Stomach (tissue), 8 donors: ENCODE measurements at regions not wholly inside any gene's neighbourhood (a gene's known extent, or its start where the extent isn't known, plus 50 kb on each side); places are given as distances from the start of the nearest gene placed in this dataset.

Source experiments
- DNase-seq, 2 donors: peaks; one replicate each; pipeline versions ENCODE4 v3.0.0 to v3.0.0-alpha.2; 2013 to 2019
- H3K27ac ChIP-seq, 5 donors: fragments of 200-600 bp in 4 of 5; sonication (generic) in 4 of 5; one replicate each; pipeline ENCODE4 v1.5.1; 2013 to 2019; ENCODE audit warnings: mild to moderate bottlenecking in 1 of 5, moderate library complexity in 1 of 5
- H3K27me3 ChIP-seq, 3 donors: fragments of 200-600 bp; sonication (generic); one replicate each; pipeline ENCODE4 v1.5.1; 2017 to 2019; ENCODE audit warnings: mixed run types in 1 of 3
- H3K36me3 ChIP-seq, 4 donors: fragments of 200-600 bp; sonication (generic); 1 replicate in 3 of 4; 2 replicates in 1 of 4; pipeline ENCODE4 v1.5.1; 2016 to 2019
- H3K4me1 ChIP-seq, 4 donors: fragments of 200-600 bp; sonication (generic); one replicate each; pipeline ENCODE4 v1.5.1; 2016 to 2019
- H3K4me3 ChIP-seq, 4 donors: fragments of 200-600 bp; sonication (generic) in 3 of 4; one replicate each; pipeline ENCODE4 v1.5.1; 2016 to 2019; ENCODE audit warnings: mild to moderate bottlenecking in 1 of 4
- H3K9me3 ChIP-seq, 4 donors: fragments of 200-600 bp; sonication (generic); one replicate each; pipeline ENCODE4 v1.5.1; 2016 to 2019
- CTCF ChIP-seq, 7 experiments: fragments of 450-650 bp in 4 of 7; fragments of 200-600 bp in 3 of 7; sonication (generic) in 3 of 7; IDR thresholded peaks; one replicate each; pipeline ENCODE4 v1.5.1; 2016 to 2019; ENCODE audit warnings: antibody characterized with exemption in 7 of 7, control low read depth in 2 of 7, mild to moderate bottlenecking in 1 of 7
- EP300 ChIP-seq: sonication (generic); formaldehyde crosslinking; IDR thresholded peaks from one replicate; pipeline ENCODE4 v1.6.1; 2017; ENCODE audit warnings: antibody characterized with exemption
- POLR2A ChIP-seq, 4 donors: fragments of 450-650 bp; IDR thresholded peaks; one replicate each; pipeline ENCODE4 v1.6.1; 2016; ENCODE audit warnings: antibody characterized with exemption in 4 of 4, control low read depth in 2 of 4, mild to moderate bottlenecking in 1 of 4, moderate library complexity in 1 of 4
- POLR2AphosphoS5 ChIP-seq, 3 donors: sonication (generic); formaldehyde crosslinking; IDR thresholded peaks; one replicate each; pipeline ENCODE4 v1.6.1; 2016; ENCODE audit warnings: antibody characterized with exemption in 3 of 3
- WGBS, 5 donors: extraction: QIAGEN DNeasy Blood & Tissue Kit in 3 of 5; methylation state at CpG; one replicate each; pipeline versions ENCODE4 v1.1.5 to v1.1.7; 2013 to 2018; 5-methylcytosine and 5-hydroxymethylcytosine counted together
- intact Hi-C: fragments of 100-400 bp; cut with DNase I; formaldehyde crosslinking; loops from one replicate; pipeline ENCODE4 v1.15.1; 2023; ENCODE audit warnings: low total_unique reads
- donor health status: healthy with polysubstance abuse.
- donor health status: Bipolar disorder and iron deficiency.
- donor health status: healthy.

GRCh38 chr1:98045211-98045766, 124.5 kb upstream of the DPYD start:
- Histone ChIP-seq H3K4me1 (peaks cover 11 to 33% (median 22%) of the 10 kb centered on the region in 4 donors), H3K9me3 (peaks cover 0 to 4% (median 0%) of the 10 kb centered on the region in 4 donors), H3K36me3 (no peaks in the 10 kb centered on the region), H3K4me3 (peak overlapping the region; percentile 37 to 59 (median 40)), H3K27ac (no peak overlapping the region), H3K27me3 (peaks cover 34 to 74% (median 58%) of the 10 kb centered on the region in 3 donors)
- intact Hi-C loops: no loop called here
- 1 to 3% (median 2%) methylated on average over 22 to 48 of the region's 48 CpGs for WGBS, 5 donors
- DNase-seq: peak; percentile 23 to 42
- TF ChIP-seq POLR2A (IDR thresholded peaks at IDR 0.05): no peak
- no peak for TF ChIP-seq EP300
- no peak for TF ChIP-seq POLR2AphosphoS5 (IDR thresholded peaks at IDR 0.05)
- TF ChIP-seq CTCF (IDR thresholded peaks at IDR 0.05): no peak

DNA sequence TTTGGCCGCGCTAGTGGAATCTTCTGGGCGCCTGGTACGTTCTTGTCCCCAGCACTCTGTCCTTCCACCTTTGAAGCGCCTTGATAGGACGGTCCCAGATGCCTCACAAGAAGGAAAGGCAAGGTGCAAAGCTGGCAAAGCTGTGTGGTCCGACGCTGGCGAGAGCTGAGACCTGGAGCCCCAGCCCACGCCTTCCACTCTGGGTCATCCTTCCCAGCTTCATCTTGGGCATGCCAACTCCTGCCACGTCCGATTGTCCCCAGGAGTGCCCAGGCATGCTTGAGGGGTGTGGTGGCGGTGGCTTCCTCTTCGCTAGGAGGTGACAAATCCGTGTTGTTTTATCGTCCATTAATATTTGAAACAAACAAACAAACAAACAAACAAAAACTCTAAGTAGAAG, 123.9 kb upstream of the DPYD start:
- peaks cover 0 to 4% (median 0%) of the 10 kb centered on the region in 4 donors for H3K9me3 ChIP-seq
- WGBS, 5 donors: 26 to 44% (median 33%) methylated on average over 16 of the region's 16 CpGs
- H3K27me3 ChIP-seq: peaks cover 34 to 69% (median 56%) of the 10 kb centered on the region in 3 donors
- H3K4me3 ChIP-seq: peak overlapping the region in 2 of 4 donors; percentile 40 to 59
- no peaks in the 10 kb centered on the region for H3K36me3 ChIP-seq
- H3K4me1 ChIP-seq: peaks cover 11 to 33% (median 22%) of the 10 kb centered on the region in 4 donors
- TF ChIP-seq POLR2AphosphoS5 (IDR thresholded peaks at IDR 0.05) (no peak), POLR2A (IDR thresholded peaks at IDR 0.05) (no peak), CTCF (IDR thresholded peaks at IDR 0.05) (no peak), EP300 (no peak)
- H3K27ac ChIP-seq: no peak overlapping the region
- no peak for DNase-seq
- intact Hi-C loops: no loop called here

- no peak overlapping the region for H3K4me3 ChIP-seq
- no peak for DNase-seq
- H3K9me3 ChIP-seq: peaks cover 0 to 4% (median 0%) of the 10 kb centered on the region in 4 donors
- H3K36me3 ChIP-seq: no peaks in the 10 kb centered on the region
- no peak for TF ChIP-seq CTCF (IDR thresholded peaks at IDR 0.05)
- no peak for TF ChIP-seq POLR2AphosphoS5 (IDR thresholded peaks at IDR 0.05)
- no peak for TF ChIP-seq EP300
- no peak for TF ChIP-seq POLR2A (IDR thresholded peaks at IDR 0.05)
- 39 to 64% (median 53%) methylated on average over 12 of the region's 12 CpGs for WGBS, 5 donors
- no peak overlapping the region for H3K27ac ChIP-seq
- intact Hi-C loops: no loop called here
- peaks cover 11 to 31% (median 22%) of the 10 kb centered on the region in 4 donors for H3K4me1 ChIP-seq
- peaks cover 31 to 63% (median 50%) of the 10 kb centered on the region in 3 donors for H3K27me3 ChIP-seq
These were observed 123.3 kb upstream of the DPYD start for GRCh38 chr1:98044071-98044697.

GRCh38 chr1:98035602-98036002, 114.8 kb upstream of the DPYD start:
- Histone ChIP-seq H3K36me3 (no peaks in the 10 kb centered on the region), H3K4me3 (no peak overlapping the region), H3K27ac (no peak overlapping the region), H3K4me1 (peaks cover 0 to 7% (median 0%) of the 10 kb centered on the region in 4 donors), H3K27me3 (peaks cover 0 to 5% (median 0%) of the 10 kb centered on the region in 3 donors), H3K9me3 (no peaks in the 10 kb centered on the region)
- no peak for DNase-seq
- intact Hi-C loops: no loop called here
- TF ChIP-seq POLR2AphosphoS5 (IDR thresholded peaks at IDR 0.05): no peak
- TF ChIP-seq CTCF (IDR thresholded peaks at IDR 0.05): no peak
- TF ChIP-seq EP300: no peak
- no peak for TF ChIP-seq POLR2A (IDR thresholded peaks at IDR 0.05)
- 24 to 48% (median 37%) methylated on average over 2 of the region's 2 CpGs for WGBS, 5 donors
